ENCODE measurements at regions not wholly inside any gene's neighbourhood (a gene's known extent, or its start where the extent isn't known, plus 50 kb on each side); places are given as distances from the start of the nearest gene placed in this dataset.

GRCh38 chr2:175318542-175318941 lies 137.0 kb upstream of the ATP5MC3 start:
- ChIA-PET POLR2A (no interaction called here), CTCF (interaction anchor here (1.0 kb wide), 1 partner anchor 67 kb away, joined by 3 read pairs; no protein-coding TSS in a partner anchor)
- H3K4me3 ChIP-seq (ENCODE audit: low read depth, low read length): no peak overlapping the region
- DNase-seq (ENCODE audit: low read depth, low spot score): no peak
- H3K9me3 ChIP-seq (ENCODE audit: control insufficient read depth, insufficient read depth, low read length): no peaks in the 10 kb centered on the region
- H3K27ac ChIP-seq (ENCODE audit: low read depth, low read length): no peak overlapping the region
- TF ChIP-seq CTCF (IDR thresholded peaks at IDR 0.05; ENCODE audit: low read depth, low read length): no peak
- H3K27me3 ChIP-seq (ENCODE audit: control insufficient read depth, insufficient read depth, low read length): no peaks in the 10 kb centered on the region

GRCh38 chr2:175317751-175318150 lies 136.2 kb upstream of the ATP5MC3 start:
- ChIA-PET CTCF (no interaction called here), POLR2A (no interaction called here)
- Histone ChIP-seq H3K4me3 (ENCODE audit: low read depth, low read length) (no peak overlapping the region), H3K9me3 (ENCODE audit: control insufficient read depth, insufficient read depth, low read length) (no peaks in the 10 kb centered on the region), H3K27me3 (ENCODE audit: control insufficient read depth, insufficient read depth, low read length) (no peaks in the 10 kb centered on the region), H3K27ac (ENCODE audit: low read depth, low read length) (no peak overlapping the region)
- DNase-seq (ENCODE audit: low read depth, low spot score): no peak
- no peak for TF ChIP-seq CTCF (IDR thresholded peaks at IDR 0.05; ENCODE audit: low read depth, low read length)

- no peaks in the 10 kb centered on the region for H3K27me3 ChIP-seq (ENCODE audit: control insufficient read depth, insufficient read depth, low read length)
- no peak overlapping the region for H3K4me3 ChIP-seq (ENCODE audit: low read depth, low read length)
- H3K9me3 ChIP-seq (ENCODE audit: control insufficient read depth, insufficient read depth, low read length): no peaks in the 10 kb centered on the region
- CTCF ChIA-PET: interaction anchor here (1.0 kb wide), 1 partner anchor 785 kb away, joined by 3 read pairs; no protein-coding TSS in a partner anchor
- POLR2A ChIA-PET: no interaction called here
- no peak overlapping the region for H3K27ac ChIP-seq (ENCODE audit: low read depth, low read length)
- TF ChIP-seq CTCF (IDR thresholded peaks at IDR 0.05; ENCODE audit: low read depth, low read length): no peak
- no peak for DNase-seq (ENCODE audit: low read depth, low spot score)
Observed at GRCh38 chr2:175312137-175312536, 130.6 kb upstream of the ATP5MC3 start.

- Histone ChIP-seq H3K27ac (ENCODE audit: low read depth, low read length) (no peak overlapping the region), H3K9me3 (ENCODE audit: control insufficient read depth, insufficient read depth, low read length) (no peaks in the 10 kb centered on the region), H3K4me3 (ENCODE audit: low read depth, low read length) (no peak overlapping the region), H3K27me3 (ENCODE audit: control insufficient read depth, insufficient read depth, low read length) (no peaks in the 10 kb centered on the region)
- TF ChIP-seq CTCF (IDR thresholded peaks at IDR 0.05; ENCODE audit: low read depth, low read length): no peak
- POLR2A ChIA-PET: no interaction called here
- no peak for DNase-seq (ENCODE audit: low read depth, low spot score)
- CTCF ChIA-PET: no interaction called here
Observed at GRCh38 chr2:175310813-175311504, 129.4 kb upstream of the ATP5MC3 start.

GRCh38 chr2:175309799-175310198 lies 128.3 kb upstream of the ATP5MC3 start:
- ChIA-PET POLR2A (no interaction called here), CTCF (no interaction called here)
- no peak for DNase-seq (ENCODE audit: low read depth, low spot score)
- H3K27me3 ChIP-seq (ENCODE audit: control insufficient read depth, insufficient read depth, low read length): no peaks in the 10 kb centered on the region
- no peaks in the 10 kb centered on the region for H3K9me3 ChIP-seq (ENCODE audit: control insufficient read depth, insufficient read depth, low read length)
- H3K4me3 ChIP-seq (ENCODE audit: low read depth, low read length): no peak overlapping the region
- TF ChIP-seq CTCF (IDR thresholded peaks at IDR 0.05; ENCODE audit: low read depth, low read length): peak; percentile 42
- no peak overlapping the region for H3K27ac ChIP-seq (ENCODE audit: low read depth, low read length)
